HG03521 (cell line): ENCODE measurements at regions not wholly inside any gene's neighbourhood (a gene's known extent, or its start where the extent isn't known, plus 50 kb on each side); places are given as distances from the start of the nearest gene placed in this dataset.

Source experiments
- ATAC-seq: cut with Tn5 transposase; IDR thresholded peaks from one replicate; pipeline ENCODE4 v1.9.1; 2021; ENCODE audit warnings: mild to moderate bottlenecking, moderate library complexity; ENCODE audit not compliant: unreplicated experiment

- no peak for ATAC-seq
These were observed 52.5 kb upstream of the TTC29 start for GRCh38 chr4:146998157-146998556.

- no peak for ATAC-seq
These were observed 58.5 kb upstream of the TTC29 start for GRCh38 chr4:147003956-147004809.

- ATAC-seq: no peak
These were observed 60.6 kb upstream of the TTC29 start for GRCh38 chr4:147006229-147006628.

- no peak for ATAC-seq
These were observed 64.2 kb upstream of the TTC29 start for GRCh38 chr4:147009875-147010274.

GRCh38 chr4:147011411-147011810 is 65.7 kb upstream of the TTC29 start:
- ATAC-seq: no peak

GRCh38 chr4:147012059-147012707 is 66.5 kb upstream of the TTC29 start:
- no peak for ATAC-seq

- no peak for ATAC-seq
These were observed 69.3 kb upstream of the TTC29 start for GRCh38 chr4:147014946-147015345.

- ATAC-seq: no peak
These were observed 69.8 kb upstream of the TTC29 start for GRCh38 chr4:147015491-147015890.

- no peak for ATAC-seq
These were observed 71.4 kb upstream of the TTC29 start for GRCh38 chr4:147017081-147017480.

GRCh38 chr4:147019091-147019490 is 73.4 kb upstream of the TTC29 start:
- peak; percentile 92 for ATAC-seq

GRCh38 chr4:147020456-147020855 is 74.8 kb upstream of the TTC29 start:
- ATAC-seq: no peak

- no peak for ATAC-seq
These were observed 79.4 kb upstream of the TTC29 start for GRCh38 chr4:147025042-147025441.

- ATAC-seq: no peak
These were observed 83.6 kb upstream of the TTC29 start for GRCh38 chr4:147029296-147029695.

GRCh38 chr4:147034372-147034771 is 88.7 kb upstream of the TTC29 start:
- ATAC-seq: no peak

GRCh38 chr4:147037069-147037468 is 91.4 kb upstream of the TTC29 start:
- ATAC-seq: no peak

- ATAC-seq: no peak
These were observed 94.4 kb upstream of the TTC29 start for GRCh38 chr4:147039976-147040575.

GRCh38 chr4:147040874-147041273 is 95.2 kb upstream of the TTC29 start:
- ATAC-seq: no peak

GRCh38 chr4:147041376-147041775 is 95.7 kb upstream of the TTC29 start:
- no peak for ATAC-seq

GRCh38 chr4:147042046-147042445 is 96.4 kb upstream of the TTC29 start:
- no peak for ATAC-seq

GRCh38 chr4:147044241-147044640 is 98.6 kb upstream of the TTC29 start:
- ATAC-seq: no peak

- no peak for ATAC-seq
These were observed 104.3 kb upstream of the TTC29 start for GRCh38 chr4:147049946-147050345.

GRCh38 chr4:147050356-147050765 is 104.7 kb upstream of the TTC29 start:
- ATAC-seq: no peak
